T47D (cell line): ENCODE measurements at regions not wholly inside any gene's neighbourhood (a gene's known extent, or its start where the extent isn't known, plus 50 kb on each side); places are given as distances from the start of the nearest gene placed in this dataset.

Source experiments
- DNase-seq, 2 experiments: peaks; one replicate each; pipeline versions ENCODE4 v3.0.0 to v3.0.0-alpha.2; 2011 to 2012; ENCODE audit warnings: low read depth in 1 of 2, low spot score in 1 of 2
- JUND ChIP-seq: IDR thresholded peaks from 2 replicates; pipeline ENCODE4 v1.6.1; 2012; ENCODE audit warnings: low read depth
- in situ Hi-C: cut with HindIII; loops from 2 replicates; pipeline ENCODE4 v1.10.0; 2016; ENCODE audit warnings: low sequenced_read_pairs, low pct_unique_long_range_greater_than_20kb

GRCh38 chr3:18744472-18744871 is 319.3 kb upstream of the SATB1 start:
- DNase-seq, result no peak
- in situ Hi-C loops, result no loop called here
- no peak for TF ChIP-seq JUND

DNA sequence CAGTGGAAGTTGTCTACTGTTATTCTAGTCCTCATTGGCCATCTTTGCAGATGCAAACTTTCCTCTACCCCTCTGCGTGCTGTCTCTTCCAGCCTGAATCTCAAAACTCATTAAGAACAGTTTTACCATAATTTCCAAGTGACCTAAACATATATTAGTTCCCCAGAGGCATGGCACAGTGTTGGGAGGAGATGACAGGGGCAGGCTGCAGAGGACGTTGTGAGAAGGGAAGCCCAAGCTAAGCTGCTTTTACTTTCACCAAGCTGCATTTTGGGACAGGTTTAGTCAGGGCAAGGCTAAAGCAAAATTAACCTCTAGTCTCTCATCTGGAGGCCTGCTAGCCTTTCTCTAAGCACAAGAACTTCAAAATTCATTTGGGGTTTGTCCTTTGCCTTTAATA is 318.6 kb upstream of the SATB1 start:
- no peak for TF ChIP-seq JUND
- no peak for DNase-seq
- in situ Hi-C loops, result no loop called here

- no peak for DNase-seq
- in situ Hi-C loops, result no loop called here
Observed at GRCh38 chr3:18740631-18741583, 315.8 kb upstream of the SATB1 start.

GRCh38 chr3:18739099-18739433 is 313.9 kb upstream of the SATB1 start:
- in situ Hi-C loops, result no loop called here

More at GRCh38 chr3:18740631-18741583, 315.8 kb upstream of the SATB1 start:
- no peak for TF ChIP-seq JUND

GRCh38 chr3:18738393-18739098 is 313.4 kb upstream of the SATB1 start:
- in situ Hi-C loops, result no loop called here
- TF ChIP-seq JUND, result no peak
- DNase-seq, result no peak

More at GRCh38 chr3:18739099-18739433, 313.9 kb upstream of the SATB1 start:
- DNase-seq, result no peak
- no peak for TF ChIP-seq JUND

- DNase-seq, result no peak
- in situ Hi-C loops, result no loop called here
- no peak for TF ChIP-seq JUND
Observed at GRCh38 chr3:18735005-18735404, 309.9 kb upstream of the SATB1 start.

- in situ Hi-C loops, result no loop called here
- no peak for DNase-seq
- no peak for TF ChIP-seq JUND
Observed at GRCh38 chr3:18734309-18734708, 309.2 kb upstream of the SATB1 start.

DNA sequence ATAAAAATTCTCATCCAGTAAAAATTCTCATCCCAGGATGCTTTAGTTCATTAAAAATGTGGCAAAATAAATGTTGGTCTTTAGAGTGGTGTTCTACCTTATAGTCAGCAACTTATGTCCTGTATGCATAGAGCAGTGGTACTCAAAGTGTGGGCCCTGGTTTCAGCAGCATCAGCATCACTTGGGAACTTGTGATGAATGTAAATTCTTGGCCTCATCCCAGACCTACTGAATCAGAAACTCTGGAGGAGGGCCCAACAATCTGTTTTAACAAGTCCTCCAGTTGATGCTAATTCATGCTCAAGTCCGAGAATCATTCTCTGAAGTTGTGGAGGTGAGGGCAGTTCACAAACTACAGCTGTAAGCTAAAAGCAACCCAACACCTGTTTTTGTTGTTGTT is 307.3 kb upstream of the SATB1 start:
- no peak for TF ChIP-seq JUND
- in situ Hi-C loops, result no loop called here
- DNase-seq, result no peak

DNA sequence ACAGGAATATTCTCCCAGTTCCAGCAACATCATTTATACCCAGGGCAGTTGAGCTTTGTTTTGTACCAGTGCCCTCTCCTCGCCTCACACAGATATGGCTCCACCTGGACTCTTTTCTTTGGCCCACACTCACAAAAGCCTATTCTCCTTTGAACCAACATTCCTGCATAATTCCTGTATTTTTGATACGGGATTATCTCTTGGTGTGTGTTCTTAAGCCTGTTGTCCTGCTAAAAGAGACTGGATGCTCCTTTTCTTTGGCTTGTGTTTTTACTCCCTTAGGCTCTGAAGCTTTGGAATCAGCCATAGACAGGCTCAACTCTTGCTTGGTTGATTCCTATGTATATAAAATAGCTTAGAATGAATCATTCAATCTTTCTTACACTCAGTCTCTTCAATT is 305.4 kb upstream of the SATB1 start:
- DNase-seq, result no peak
- no peak for TF ChIP-seq JUND
- in situ Hi-C loops, result no loop called here

DNA sequence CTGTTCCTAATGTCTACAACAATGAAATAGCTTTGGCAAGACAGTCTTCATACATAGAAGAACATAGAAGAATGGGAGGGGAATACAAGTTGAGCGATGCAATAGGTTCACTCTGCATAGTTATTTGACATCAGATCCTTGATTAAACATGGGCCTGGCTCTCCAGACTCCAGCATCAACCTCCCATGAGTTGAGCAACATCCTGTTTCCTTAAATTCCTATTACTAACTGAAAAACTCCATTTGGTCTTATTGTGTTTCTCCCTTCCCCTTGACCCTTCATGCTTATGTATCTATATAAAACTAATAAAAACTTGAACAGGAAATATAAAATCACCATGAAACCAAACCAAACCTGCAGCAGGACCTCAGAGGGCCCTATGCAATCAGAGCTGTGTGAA is 304.5 kb upstream of the SATB1 start:
- in situ Hi-C loops, result no loop called here
- TF ChIP-seq JUND, result no peak
- no peak for DNase-seq

GRCh38 chr3:18725668-18726407 is 300.7 kb upstream of the SATB1 start:
- no peak for TF ChIP-seq JUND
- in situ Hi-C loops, result no loop called here

DNA sequence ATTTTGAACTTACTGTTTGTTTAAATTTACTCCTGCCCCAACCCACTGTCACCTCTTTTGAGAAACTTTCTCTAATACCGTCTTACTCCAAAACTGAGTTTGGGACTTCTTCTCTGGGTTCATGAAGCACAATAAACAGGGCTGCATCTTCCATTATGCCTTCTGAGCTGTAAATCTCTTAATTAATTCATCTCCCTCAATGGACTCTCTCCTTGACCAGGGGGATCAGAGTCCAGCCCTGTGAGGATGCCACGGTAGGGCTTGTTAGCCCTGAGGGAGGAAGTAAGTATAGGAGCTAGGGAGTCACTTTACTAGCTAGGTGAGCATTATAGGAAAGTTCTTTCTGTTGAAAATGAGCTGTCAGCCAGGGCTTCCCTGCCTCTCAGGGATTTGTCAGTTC is 299.3 kb upstream of the SATB1 start:
- no peak for TF ChIP-seq JUND
- no peak for DNase-seq

More at GRCh38 chr3:18725668-18726407, 300.7 kb upstream of the SATB1 start:
- DNase-seq, result no peak

More for the DNA sequence above, 299.3 kb upstream of the SATB1 start:
- in situ Hi-C loops, result no loop called here
